Mesothelial cell of epicardium (in vitro differentiated cells): ENCODE measurements at regions not wholly inside any gene's neighbourhood (a gene's known extent, or its start where the extent isn't known, plus 50 kb on each side); places are given as distances from the start of the nearest gene placed in this dataset.
"Not testable (repeated sequence)": the region's sequence is repeated elsewhere in the genome, so short reads cannot be mapped to it uniquely, and the experiment has no call there.

Experiments used
- DNase-seq, 2 experiments: peaks; one replicate each; pipeline ENCODE4 v3.0.0; 2021; ENCODE audit warnings: low spot score in 2 of 2; ENCODE audit not compliant: unreplicated experiment in 2 of 2
- H3K27ac Mint-ChIP-seq: 2 replicates; pipeline ENCODE4 v1.8.0; 2021; ENCODE audit warnings: mixed read lengths
- H3K27me3 Mint-ChIP-seq: 2 replicates; pipeline ENCODE4 v1.8.0; 2021; ENCODE audit warnings: low read depth, mixed read lengths
- H3K36me3 Mint-ChIP-seq: 2 replicates; pipeline ENCODE4 v1.8.0; 2021; ENCODE audit warnings: mixed read lengths
- H3K4me1 Mint-ChIP-seq: 2 replicates; pipeline ENCODE4 v1.8.0; 2021; ENCODE audit warnings: mixed read lengths
- H3K4me3 Mint-ChIP-seq: 2 replicates; pipeline ENCODE4 v1.8.0; 2021; ENCODE audit warnings: mild to moderate bottlenecking, moderate library complexity, mixed read lengths
- H3K9me3 Mint-ChIP-seq: 2 replicates; pipeline ENCODE4 v1.8.0; 2021; ENCODE audit warnings: mixed read lengths
- CTCF ChIP-seq: fragments of 200-600 bp; sonication (generic); IDR thresholded peaks from one replicate; pipeline ENCODE4 v1.5.0; 2021; ENCODE audit warnings: antibody characterized with exemption; ENCODE audit not compliant: unreplicated experiment

- H3K4me1 Mint-ChIP-seq, result peaks cover 12% of the 10 kb centered on the region
- no peak overlapping the region for H3K4me3 Mint-ChIP-seq
- H3K27ac Mint-ChIP-seq, result no peak overlapping the region
Measured at GRCh38 chrX:151085207-151085606, 91.2 kb upstream of the GPR50 start.

GRCh38 chrX:151088221-151088620, 88.2 kb upstream of the GPR50 start:
- no peak for DNase-seq
- Mint-ChIP-seq H3K36me3 (no peaks in the 10 kb centered on the region), H3K27ac (no peak overlapping the region), H3K27me3 (peaks cover 21% of the 10 kb centered on the region), H3K4me1 (no peaks in the 10 kb centered on the region), H3K4me3 (no peak overlapping the region), H3K9me3 (peaks cover 22% of the 10 kb centered on the region)
- TF ChIP-seq CTCF, result no peak

More at GRCh38 chrX:151085207-151085606, 91.2 kb upstream of the GPR50 start:
- peaks cover 17% of the 10 kb centered on the region for H3K9me3 Mint-ChIP-seq
- H3K27me3 Mint-ChIP-seq, result peaks cover 18% of the 10 kb centered on the region
- DNase-seq, result no peak
- no peak for TF ChIP-seq CTCF
- H3K36me3 Mint-ChIP-seq, result no peaks in the 10 kb centered on the region

- no peak overlapping the region for H3K27ac Mint-ChIP-seq
- TF ChIP-seq CTCF, result no peak
- no peaks in the 10 kb centered on the region for H3K4me1 Mint-ChIP-seq
- no peak overlapping the region for H3K4me3 Mint-ChIP-seq
- no peaks in the 10 kb centered on the region for H3K36me3 Mint-ChIP-seq
- no peak for DNase-seq
- H3K27me3 Mint-ChIP-seq, result peaks cover 19% of the 10 kb centered on the region
- peaks cover 26% of the 10 kb centered on the region for H3K9me3 Mint-ChIP-seq
Measured at GRCh38 chrX:151099001-151099400, 77.4 kb upstream of the GPR50 start.

- no peaks in the 10 kb centered on the region for H3K4me1 Mint-ChIP-seq
- no peak overlapping the region for H3K4me3 Mint-ChIP-seq
- H3K36me3 Mint-ChIP-seq, result no peaks in the 10 kb centered on the region
- H3K27me3 Mint-ChIP-seq, result peaks cover 25% of the 10 kb centered on the region
- no peak for TF ChIP-seq CTCF
- peaks cover 20% of the 10 kb centered on the region for H3K9me3 Mint-ChIP-seq
- H3K27ac Mint-ChIP-seq, result no peak overlapping the region
- DNase-seq, result no peak
Measured at GRCh38 chrX:151100799-151101198, 75.6 kb upstream of the GPR50 start.

GRCh38 chrX:151113200-151113599, 63.2 kb upstream of the GPR50 start:
- H3K9me3 Mint-ChIP-seq, result peaks cover 38% of the 10 kb centered on the region
- not testable (repeated sequence) for H3K4me1 Mint-ChIP-seq, DNase-seq, H3K4me3 Mint-ChIP-seq, H3K36me3 Mint-ChIP-seq, H3K27ac Mint-ChIP-seq
- H3K27me3 Mint-ChIP-seq, result peaks cover 19% of the 10 kb centered on the region
